ENCODE measurements at regions not wholly inside any gene's neighbourhood (a gene's known extent, or its start where the extent isn't known, plus 50 kb on each side); places are given as distances from the start of the nearest gene placed in this dataset.

- Histone ChIP-seq H3K4me3 (ENCODE audit: low read depth, low read length) (no peak overlapping the region), H3K79me2 (ENCODE audit: control insufficient read depth, insufficient read depth, low read length, unreplicated experiment) (no peaks in the 10 kb centered on the region), H3K27ac (ENCODE audit: low read depth, low read length) (no peak overlapping the region), H3K36me3 (ENCODE audit: insufficient read depth, low read length) (no peaks in the 10 kb centered on the region), H3K27me3 (ENCODE audit: insufficient read depth, low read length) (no peaks in the 10 kb centered on the region), H3K4me1 (ENCODE audit: control insufficient read depth, insufficient read depth, low read length, unreplicated experiment) (no peaks in the 10 kb centered on the region), H2AFZ (ENCODE audit: low read length, unreplicated experiment) (no peak overlapping the region)
Observed at GRCh38 chr5:91910247-91910646, 527.1 kb upstream of the ARRDC3 start.

GRCh38 chr5:91906494-91906893 is 523.4 kb upstream of the ARRDC3 start:
- H3K4me3 ChIP-seq (ENCODE audit: low read depth, low read length) = no peak overlapping the region

GRCh38 chr5:91906027-91906426 is 522.9 kb upstream of the ARRDC3 start:
- Histone ChIP-seq H3K27ac (ENCODE audit: low read depth, low read length) (no peak overlapping the region), H3K4me3 (ENCODE audit: low read depth, low read length) (no peak overlapping the region), H3K4me1 (ENCODE audit: control insufficient read depth, insufficient read depth, low read length, unreplicated experiment) (no peaks in the 10 kb centered on the region)

More at GRCh38 chr5:91906494-91906893, 523.4 kb upstream of the ARRDC3 start:
- no peaks in the 10 kb centered on the region for H3K4me1 ChIP-seq (ENCODE audit: control insufficient read depth, insufficient read depth, low read length, unreplicated experiment)
- H3K27ac ChIP-seq (ENCODE audit: low read depth, low read length) = no peak overlapping the region
- H3K36me3 ChIP-seq (ENCODE audit: insufficient read depth, low read length) = no peaks in the 10 kb centered on the region
- no peak overlapping the region for H2AFZ ChIP-seq (ENCODE audit: low read length, unreplicated experiment)
- H3K27me3 ChIP-seq (ENCODE audit: insufficient read depth, low read length) = no peaks in the 10 kb centered on the region
- H3K79me2 ChIP-seq (ENCODE audit: control insufficient read depth, insufficient read depth, low read length, unreplicated experiment) = no peaks in the 10 kb centered on the region

GRCh38 chr5:91898898-91899297 is 515.8 kb upstream of the ARRDC3 start:
- Histone ChIP-seq H3K36me3 (ENCODE audit: insufficient read depth, low read length) (no peaks in the 10 kb centered on the region), H3K4me3 (ENCODE audit: low read depth, low read length) (no peak overlapping the region), H2AFZ (ENCODE audit: low read length, unreplicated experiment) (no peak overlapping the region), H3K27me3 (ENCODE audit: insufficient read depth, low read length) (no peaks in the 10 kb centered on the region), H3K79me2 (ENCODE audit: control insufficient read depth, insufficient read depth, low read length, unreplicated experiment) (no peaks in the 10 kb centered on the region), H3K4me1 (ENCODE audit: control insufficient read depth, insufficient read depth, low read length, unreplicated experiment) (no peaks in the 10 kb centered on the region), H3K27ac (ENCODE audit: low read depth, low read length) (no peak overlapping the region)

More at GRCh38 chr5:91906027-91906426, 522.9 kb upstream of the ARRDC3 start:
- no peaks in the 10 kb centered on the region for H3K36me3 ChIP-seq (ENCODE audit: insufficient read depth, low read length)
- no peak overlapping the region for H2AFZ ChIP-seq (ENCODE audit: low read length, unreplicated experiment)
- H3K27me3 ChIP-seq (ENCODE audit: insufficient read depth, low read length) = no peaks in the 10 kb centered on the region
- no peaks in the 10 kb centered on the region for H3K79me2 ChIP-seq (ENCODE audit: control insufficient read depth, insufficient read depth, low read length, unreplicated experiment)

- H2AFZ ChIP-seq (ENCODE audit: low read length, unreplicated experiment) = no peak overlapping the region
- no peak overlapping the region for H3K4me3 ChIP-seq (ENCODE audit: low read depth, low read length)
- no peaks in the 10 kb centered on the region for H3K4me1 ChIP-seq (ENCODE audit: control insufficient read depth, insufficient read depth, low read length, unreplicated experiment)
- no peak overlapping the region for H3K27ac ChIP-seq (ENCODE audit: low read depth, low read length)
- no peaks in the 10 kb centered on the region for H3K36me3 ChIP-seq (ENCODE audit: insufficient read depth, low read length)
- H3K27me3 ChIP-seq (ENCODE audit: insufficient read depth, low read length) = no peaks in the 10 kb centered on the region
- no peaks in the 10 kb centered on the region for H3K79me2 ChIP-seq (ENCODE audit: control insufficient read depth, insufficient read depth, low read length, unreplicated experiment)
Observed at GRCh38 chr5:91898019-91898418, 514.9 kb upstream of the ARRDC3 start.

- H3K4me1 ChIP-seq (ENCODE audit: control insufficient read depth, insufficient read depth, low read length, unreplicated experiment) = peaks cover 4% of the 10 kb centered on the region
- no peaks in the 10 kb centered on the region for H3K27me3 ChIP-seq (ENCODE audit: insufficient read depth, low read length)
- H2AFZ ChIP-seq (ENCODE audit: low read length, unreplicated experiment) = no peak overlapping the region
- H3K79me2 ChIP-seq (ENCODE audit: control insufficient read depth, insufficient read depth, low read length, unreplicated experiment) = no peaks in the 10 kb centered on the region
- no peak overlapping the region for H3K4me3 ChIP-seq (ENCODE audit: low read depth, low read length)
- H3K36me3 ChIP-seq (ENCODE audit: insufficient read depth, low read length) = no peaks in the 10 kb centered on the region
- no peak overlapping the region for H3K27ac ChIP-seq (ENCODE audit: low read depth, low read length)
Observed at GRCh38 chr5:91888810-91889209, 505.7 kb upstream of the ARRDC3 start.

- Histone ChIP-seq H3K27me3 (ENCODE audit: insufficient read depth, low read length) (no peaks in the 10 kb centered on the region), H2AFZ (ENCODE audit: low read length, unreplicated experiment) (no peak overlapping the region), H3K79me2 (ENCODE audit: control insufficient read depth, insufficient read depth, low read length, unreplicated experiment) (no peaks in the 10 kb centered on the region), H3K27ac (ENCODE audit: low read depth, low read length) (no peak overlapping the region), H3K36me3 (ENCODE audit: insufficient read depth, low read length) (no peaks in the 10 kb centered on the region), H3K4me3 (ENCODE audit: low read depth, low read length) (no peak overlapping the region), H3K4me1 (ENCODE audit: control insufficient read depth, insufficient read depth, low read length, unreplicated experiment) (peaks cover 4% of the 10 kb centered on the region)
Observed at GRCh38 chr5:91885291-91886265, 502.5 kb upstream of the ARRDC3 start.

GRCh38 chr5:91884036-91884435 is 500.9 kb upstream of the ARRDC3 start:
- Histone ChIP-seq H3K4me3 (ENCODE audit: low read depth, low read length) (no peak overlapping the region), H2AFZ (ENCODE audit: low read length, unreplicated experiment) (no peak overlapping the region), H3K27me3 (ENCODE audit: insufficient read depth, low read length) (no peaks in the 10 kb centered on the region), H3K36me3 (ENCODE audit: insufficient read depth, low read length) (no peaks in the 10 kb centered on the region), H3K27ac (ENCODE audit: low read depth, low read length) (no peak overlapping the region), H3K4me1 (ENCODE audit: control insufficient read depth, insufficient read depth, low read length, unreplicated experiment) (peaks cover 4% of the 10 kb centered on the region), H3K79me2 (ENCODE audit: control insufficient read depth, insufficient read depth, low read length, unreplicated experiment) (no peaks in the 10 kb centered on the region)

- no peak overlapping the region for H3K27ac ChIP-seq (ENCODE audit: low read depth, low read length)
Observed at GRCh38 chr5:91875196-91875779, 492.2 kb upstream of the ARRDC3 start.

GRCh38 chr5:91867799-91868198 is 484.7 kb upstream of the ARRDC3 start:
- Histone ChIP-seq H2AFZ (ENCODE audit: low read length, unreplicated experiment) (no peak overlapping the region), H3K79me2 (ENCODE audit: control insufficient read depth, insufficient read depth, low read length, unreplicated experiment) (no peaks in the 10 kb centered on the region), H3K27ac (ENCODE audit: low read depth, low read length) (no peak overlapping the region), H3K4me1 (ENCODE audit: control insufficient read depth, insufficient read depth, low read length, unreplicated experiment) (no peaks in the 10 kb centered on the region), H3K27me3 (ENCODE audit: insufficient read depth, low read length) (no peaks in the 10 kb centered on the region), H3K36me3 (ENCODE audit: insufficient read depth, low read length) (no peaks in the 10 kb centered on the region), H3K4me3 (ENCODE audit: low read depth, low read length) (no peak overlapping the region)

More at GRCh38 chr5:91875196-91875779, 492.2 kb upstream of the ARRDC3 start:
- Histone ChIP-seq H3K79me2 (ENCODE audit: control insufficient read depth, insufficient read depth, low read length, unreplicated experiment) (no peaks in the 10 kb centered on the region), H3K4me1 (ENCODE audit: control insufficient read depth, insufficient read depth, low read length, unreplicated experiment) (no peaks in the 10 kb centered on the region), H3K36me3 (ENCODE audit: insufficient read depth, low read length) (no peaks in the 10 kb centered on the region), H2AFZ (ENCODE audit: low read length, unreplicated experiment) (peak overlapping the region; percentile 40), H3K4me3 (ENCODE audit: low read depth, low read length) (peak overlapping the region; percentile 54), H3K27me3 (ENCODE audit: insufficient read depth, low read length) (no peaks in the 10 kb centered on the region)

GRCh38 chr5:91865915-91866314 is 482.8 kb upstream of the ARRDC3 start:
- no peak overlapping the region for H3K27ac ChIP-seq (ENCODE audit: low read depth, low read length)
- H3K4me3 ChIP-seq (ENCODE audit: low read depth, low read length) = no peak overlapping the region
- H3K36me3 ChIP-seq (ENCODE audit: insufficient read depth, low read length) = no peaks in the 10 kb centered on the region
- no peaks in the 10 kb centered on the region for H3K79me2 ChIP-seq (ENCODE audit: control insufficient read depth, insufficient read depth, low read length, unreplicated experiment)
- H2AFZ ChIP-seq (ENCODE audit: low read length, unreplicated experiment) = no peak overlapping the region
- no peaks in the 10 kb centered on the region for H3K27me3 ChIP-seq (ENCODE audit: insufficient read depth, low read length)
- no peaks in the 10 kb centered on the region for H3K4me1 ChIP-seq (ENCODE audit: control insufficient read depth, insufficient read depth, low read length, unreplicated experiment)
